HG02610 (cell line): ENCODE measurements at regions not wholly inside any gene's neighbourhood (a gene's known extent, or its start where the extent isn't known, plus 50 kb on each side); places are given as distances from the start of the nearest gene placed in this dataset.

ENCODE experiments used
- ATAC-seq: cut with Tn5 transposase; IDR thresholded peaks from one replicate; pipeline ENCODE4 v1.9.1; 2021; ENCODE audit warnings: mild to moderate bottlenecking, moderate library complexity; ENCODE audit not compliant: unreplicated experiment

- no peak for ATAC-seq
Observed at GRCh38 chr4:149927514-149927913, 111.9 kb upstream of the IQCM start.

GRCh38 chr4:149928507-149928906, 112.9 kb upstream of the IQCM start:
- ATAC-seq, result no peak

- no peak for ATAC-seq
Observed at GRCh38 chr4:149931431-149931830, 115.8 kb upstream of the IQCM start.

- ATAC-seq, result no peak
Observed at GRCh38 chr4:149932188-149932587, 116.5 kb upstream of the IQCM start.

GRCh38 chr4:149933120-149933519, 117.5 kb upstream of the IQCM start:
- ATAC-seq, result no peak

- ATAC-seq, result no peak
Observed at GRCh38 chr4:149933883-149934282, 118.2 kb upstream of the IQCM start.

GRCh38 chr4:149949381-149949780, 128.9 kb upstream of the DCLK2 start:
- ATAC-seq, result no peak

- no peak for ATAC-seq
Observed at GRCh38 chr4:149951152-149951900, 126.9 kb upstream of the DCLK2 start.

GRCh38 chr4:149952101-149952500, 126.1 kb upstream of the DCLK2 start:
- ATAC-seq, result no peak

- no peak for ATAC-seq
Observed at GRCh38 chr4:149952716-149953115, 125.5 kb upstream of the DCLK2 start.

- no peak for ATAC-seq
Observed at GRCh38 chr4:149955780-149956390, 122.4 kb upstream of the DCLK2 start.

GRCh38 chr4:149956678-149957077, 121.6 kb upstream of the DCLK2 start:
- no peak for ATAC-seq

- ATAC-seq, result no peak
Observed at GRCh38 chr4:149961876-149962597, 116.2 kb upstream of the DCLK2 start.

- no peak for ATAC-seq
Observed at GRCh38 chr4:149964001-149964796, 114.0 kb upstream of the DCLK2 start.

- no peak for ATAC-seq
Observed at GRCh38 chr4:149965206-149965605, 113.0 kb upstream of the DCLK2 start.

GRCh38 chr4:149972407-149972806, 105.8 kb upstream of the DCLK2 start:
- ATAC-seq, result no peak

GRCh38 chr4:149973181-149973580, 105.1 kb upstream of the DCLK2 start:
- no peak for ATAC-seq

GRCh38 chr4:149975172-149975571, 103.1 kb upstream of the DCLK2 start:
- no peak for ATAC-seq

GRCh38 chr4:149980121-149980682, 98.0 kb upstream of the DCLK2 start:
- ATAC-seq, result peak; percentile 69

GRCh38 chr4:149980941-149981340, 97.3 kb upstream of the DCLK2 start:
- peak; percentile 66 for ATAC-seq

GRCh38 chr4:149983401-149983800, 94.8 kb upstream of the DCLK2 start:
- no peak for ATAC-seq
